DOHH2 (cell line): ENCODE measurements at regions not wholly inside any gene's neighbourhood (a gene's known extent, or its start where the extent isn't known, plus 50 kb on each side); places are given as distances from the start of the nearest gene placed in this dataset.

Source experiments
- CTCF ChIP-seq: fragments of 200-600 bp; sonication (generic); IDR thresholded peaks from one replicate; pipeline ENCODE4 v1.5.1; 2014; ENCODE audit warnings: antibody characterized with exemption, mild to moderate bottlenecking, low read depth, low read length; ENCODE audit not compliant: poor library complexity, severe bottlenecking
- EZH2phosphoT487 ChIP-seq: fragments of 200-600 bp; sonication (generic); IDR thresholded peaks from 2 replicates; pipeline ENCODE4 v1.6.1; 2017; ENCODE audit warnings: borderline replicate concordance, mild to moderate bottlenecking, antibody characterized with exemption, low read length, moderate library complexity, mixed read lengths

GRCh38 chr3:64993781-64994180 lies 306.0 kb upstream of the ADAMTS9 start:
- TF ChIP-seq CTCF (no peak), EZH2phosphoT487 (no peak)
